Epithelial cell of esophagus (primary cell): ENCODE measurements at regions not wholly inside any gene's neighbourhood (a gene's known extent, or its start where the extent isn't known, plus 50 kb on each side); places are given as distances from the start of the nearest gene placed in this dataset.
A peak's percentile ranks its signal among the peaks of the same experiment; 100 is the strongest.

Source experiments
- DNase-seq: peaks from one replicate; pipeline ENCODE4 v3.0.0; 2010; ENCODE audit warnings: low read depth
- H3K4me3 ChIP-seq: 2 replicates; pipeline ENCODE4 v1.5.1; 2011; ENCODE audit warnings: mild to moderate bottlenecking, low read length, control low read depth
- CTCF ChIP-seq: IDR thresholded peaks from 2 replicates; pipeline ENCODE4 v1.5.1; 2011; ENCODE audit warnings: low read depth, mild to moderate bottlenecking, low read length, control low read depth, inconsistent platforms; ENCODE audit not compliant: insufficient read depth; ENCODE audit errors: missing control alignments

GRCh38 chr3:145716519-145716918, 444.5 kb downstream of the PLOD2 start:
- no peak for DNase-seq
- H3K4me3 ChIP-seq, result no peak overlapping the region
- no peak for TF ChIP-seq CTCF

- H3K4me3 ChIP-seq, result no peak overlapping the region
- TF ChIP-seq CTCF, result no peak
- DNase-seq, result no peak
Observed at GRCh38 chr3:145719114-145719513, 441.9 kb downstream of the PLOD2 start.

GRCh38 chr3:145721273-145721805, 439.6 kb downstream of the PLOD2 start:
- no peak for DNase-seq
- no peak overlapping the region for H3K4me3 ChIP-seq
- TF ChIP-seq CTCF, result no peak

GRCh38 chr3:145721815-145722214, 439.2 kb downstream of the PLOD2 start:
- DNase-seq, result no peak
- TF ChIP-seq CTCF, result no peak
- H3K4me3 ChIP-seq, result no peak overlapping the region

- no peak for TF ChIP-seq CTCF
- H3K4me3 ChIP-seq, result no peak overlapping the region
- DNase-seq, result no peak
Observed at GRCh38 chr3:145727476-145727875, 433.5 kb downstream of the PLOD2 start.

- no peak for TF ChIP-seq CTCF
- DNase-seq, result peak; percentile 85
Observed at GRCh38 chr3:145735631-145736030, 425.4 kb downstream of the PLOD2 start.

GRCh38 chr3:145737952-145738351, 423.0 kb downstream of the PLOD2 start:
- no peak for DNase-seq
- TF ChIP-seq CTCF, result no peak
- H3K4me3 ChIP-seq, result no peak overlapping the region

More at GRCh38 chr3:145735631-145736030, 425.4 kb downstream of the PLOD2 start:
- no peak overlapping the region for H3K4me3 ChIP-seq
